ENCODE measurements at regions not wholly inside any gene's neighbourhood (a gene's known extent, or its start where the extent isn't known, plus 50 kb on each side); places are given as distances from the start of the nearest gene placed in this dataset.

DNA sequence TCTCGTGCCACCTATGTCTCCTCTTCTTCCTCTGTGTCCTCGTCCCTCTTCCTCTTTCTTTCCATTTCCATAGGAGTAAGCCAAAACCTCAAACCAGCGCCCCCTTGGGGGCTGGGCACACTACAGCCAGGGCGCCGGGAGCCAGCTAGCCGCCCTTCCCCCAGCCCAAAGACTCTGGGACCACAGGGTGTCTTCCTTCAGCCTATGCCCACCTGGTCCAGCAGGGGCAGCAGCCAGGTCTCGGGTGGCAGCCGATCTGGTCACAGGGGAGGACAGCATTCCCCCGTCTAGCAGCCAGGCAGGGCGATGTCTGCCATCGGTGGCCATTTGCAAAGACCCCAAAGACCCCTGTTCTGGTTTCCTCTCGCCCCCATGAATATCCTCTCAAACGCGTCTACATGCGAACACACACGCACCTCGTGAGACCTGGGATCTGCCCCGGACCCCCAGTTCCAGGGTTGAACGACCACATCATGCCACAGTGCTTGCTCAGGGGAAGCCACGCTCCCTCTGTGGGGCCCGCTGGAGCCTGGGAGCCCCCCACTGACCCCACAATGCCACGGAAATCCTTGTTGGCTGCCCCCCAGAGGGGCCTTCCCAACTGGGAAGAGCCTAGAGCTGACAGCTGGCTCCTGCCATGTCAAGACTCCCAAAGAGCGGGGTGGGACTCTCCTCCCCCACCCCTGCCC is 546.0 kb upstream of the CCDC179 start:
- 95% methylated on average over 23 of the region's 23 CpGs for whole genome bisulfite sequencing
- peaks cover 10 to 32% of the 10 kb centered on the region in 2 donors for H3K9me3 ChIP-seq (ENCODE audit: control insufficient read depth in 2 of 2, insufficient read depth in 1 of 2, low read length in 1 of 2)
- H3K4me3 ChIP-seq (ENCODE audit: low read length in 2 of 2) = no peak overlapping the region
- DNase-seq (ENCODE audit: low read depth in 6 of 9, low spot score in 9 of 9) = no peak
- no peak overlapping the region for H3K27ac ChIP-seq (ENCODE audit: low read depth in 1 of 2, low read length in 1 of 2)
- H3K36me3 ChIP-seq (ENCODE audit: control insufficient read depth in 2 of 2, insufficient read depth in 2 of 2, low read length in 1 of 2) = no peaks in the 10 kb centered on the region
- H3K4me1 ChIP-seq (ENCODE audit: control insufficient read depth in 2 of 2, insufficient read depth in 2 of 2, low read length in 2 of 2) = no peaks in the 10 kb centered on the region
- H3K27me3 ChIP-seq (ENCODE audit: control insufficient read depth in 2 of 2, insufficient read depth in 1 of 2, low read length in 1 of 2) = no peaks in the 10 kb centered on the region

DNA sequence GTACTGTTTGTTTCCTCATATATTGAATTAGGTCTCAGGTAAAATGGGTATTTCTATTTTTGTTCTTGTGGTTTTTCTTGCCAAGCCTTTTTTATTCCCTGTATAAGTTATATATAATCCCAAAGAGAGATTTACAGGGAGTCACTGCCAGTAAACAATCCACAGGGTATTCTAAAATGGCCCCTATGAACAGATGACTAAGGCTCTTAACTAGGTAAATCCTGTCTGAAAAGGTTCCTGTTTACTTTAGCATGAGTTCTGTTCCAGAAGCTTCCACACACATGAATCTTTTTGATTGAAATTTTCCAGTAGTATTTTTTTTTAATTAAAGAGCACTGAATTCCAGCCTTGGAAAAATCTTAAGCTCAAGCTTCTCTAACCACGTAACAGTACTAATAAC is 552.8 kb upstream of the CCDC179 start:
- Histone ChIP-seq H3K27ac (ENCODE audit: low read depth in 1 of 2, low read length in 1 of 2) (no peak overlapping the region), H3K36me3 (ENCODE audit: control insufficient read depth in 2 of 2, insufficient read depth in 2 of 2, low read length in 1 of 2) (no peaks in the 10 kb centered on the region), H3K4me3 (ENCODE audit: low read length in 2 of 2) (no peak overlapping the region), H3K9me3 (ENCODE audit: control insufficient read depth in 2 of 2, insufficient read depth in 1 of 2, low read length in 1 of 2) (no peaks in the 10 kb centered on the region), H3K27me3 (ENCODE audit: control insufficient read depth in 2 of 2, insufficient read depth in 1 of 2, low read length in 1 of 2) (no peaks in the 10 kb centered on the region), H3K4me1 (ENCODE audit: control insufficient read depth in 2 of 2, insufficient read depth in 2 of 2, low read length in 2 of 2) (no peaks in the 10 kb centered on the region)
- no peak for DNase-seq (ENCODE audit: low read depth in 6 of 9, low spot score in 9 of 9)
- WGBS = 91% methylated on average over 1 of the region's 1 CpG

DNA sequence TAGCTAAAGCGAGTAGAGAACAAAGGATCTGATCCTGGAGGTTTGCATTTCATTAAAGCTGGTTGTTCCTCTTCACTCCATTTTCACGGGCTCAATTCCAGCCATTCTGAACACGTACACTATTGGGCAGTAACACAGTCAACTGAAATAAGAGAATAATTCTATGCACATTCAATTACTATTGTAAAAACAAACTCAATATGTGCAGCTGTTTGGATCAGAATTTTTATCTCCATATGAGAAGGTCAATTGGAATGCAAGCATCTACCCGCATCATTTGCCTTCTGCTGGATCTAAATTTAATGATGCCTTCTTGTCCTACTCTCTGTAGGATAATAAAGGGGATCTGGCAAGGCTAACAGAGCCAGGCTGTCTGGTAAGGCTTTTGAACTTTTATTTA is 562.8 kb upstream of the CCDC179 start:
- Histone ChIP-seq H3K9me3 (ENCODE audit: control insufficient read depth in 2 of 2, insufficient read depth in 1 of 2, low read length in 1 of 2) (no peaks in the 10 kb centered on the region), H3K4me3 (ENCODE audit: low read length in 2 of 2) (no peak overlapping the region), H3K36me3 (ENCODE audit: control insufficient read depth in 2 of 2, insufficient read depth in 2 of 2, low read length in 1 of 2) (no peaks in the 10 kb centered on the region), H3K4me1 (ENCODE audit: control insufficient read depth in 2 of 2, insufficient read depth in 2 of 2, low read length in 2 of 2) (no peaks in the 10 kb centered on the region), H3K27ac (ENCODE audit: low read depth in 1 of 2, low read length in 1 of 2) (no peak overlapping the region), H3K27me3 (ENCODE audit: control insufficient read depth in 2 of 2, insufficient read depth in 1 of 2, low read length in 1 of 2) (no peaks in the 10 kb centered on the region)
- WGBS = 94% methylated on average over 4 of the region's 4 CpGs
- no peak for DNase-seq (ENCODE audit: low read depth in 6 of 9, low spot score in 9 of 9)

DNA sequence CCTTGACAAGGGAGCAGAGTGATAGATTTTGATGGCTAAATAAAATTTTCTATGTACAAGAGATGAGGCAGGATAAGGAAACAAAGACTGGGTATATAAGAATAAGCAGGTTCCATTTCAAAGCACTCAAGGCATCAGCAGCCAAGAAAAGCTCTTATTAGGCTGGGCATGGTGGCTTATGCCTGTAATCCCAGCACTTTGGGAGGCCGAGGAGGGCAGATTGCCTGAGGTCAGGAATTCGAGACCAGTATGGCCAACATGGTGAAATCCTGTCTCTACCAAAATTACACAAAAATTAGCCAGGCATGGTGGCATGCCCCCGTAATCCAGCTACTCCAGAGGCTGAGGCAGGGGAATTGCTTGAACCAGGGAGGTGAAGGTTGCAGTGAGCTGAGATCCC is 563.4 kb upstream of the CCDC179 start:
- no peaks in the 10 kb centered on the region for H3K36me3 ChIP-seq (ENCODE audit: control insufficient read depth in 2 of 2, insufficient read depth in 2 of 2, low read length in 1 of 2)
- H3K9me3 ChIP-seq (ENCODE audit: control insufficient read depth in 2 of 2, insufficient read depth in 1 of 2, low read length in 1 of 2) = no peaks in the 10 kb centered on the region
- H3K4me1 ChIP-seq (ENCODE audit: control insufficient read depth in 2 of 2, insufficient read depth in 2 of 2, low read length in 2 of 2) = no peaks in the 10 kb centered on the region
- H3K4me3 ChIP-seq (ENCODE audit: low read length in 2 of 2) = no peak overlapping the region
- no peak overlapping the region for H3K27ac ChIP-seq (ENCODE audit: low read depth in 1 of 2, low read length in 1 of 2)
- H3K27me3 ChIP-seq (ENCODE audit: control insufficient read depth in 2 of 2, insufficient read depth in 1 of 2, low read length in 1 of 2) = no peaks in the 10 kb centered on the region
- 92% methylated on average over 3 of the region's 3 CpGs for WGBS
- DNase-seq (ENCODE audit: low read depth in 6 of 9, low spot score in 9 of 9) = no peak

DNA sequence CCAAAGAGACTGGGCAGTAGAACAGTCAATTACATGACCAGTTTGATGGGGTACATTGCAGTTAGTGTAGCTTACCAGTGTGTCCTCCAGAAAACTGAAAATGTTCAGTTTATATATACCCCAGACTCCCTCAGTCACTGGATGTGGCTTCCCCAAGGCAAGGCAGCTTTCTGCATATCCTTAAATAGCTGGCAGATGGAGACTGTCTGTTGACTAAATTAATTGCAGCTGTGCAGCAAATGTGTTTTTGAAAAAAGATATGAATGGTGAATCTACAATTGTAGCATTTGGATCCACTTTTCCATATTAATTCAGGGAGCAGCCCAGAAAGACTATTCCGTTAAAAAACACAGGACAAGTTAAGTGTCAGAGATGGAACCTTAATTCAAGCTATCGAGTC is 565.1 kb upstream of the CCDC179 start:
- no peaks in the 10 kb centered on the region for H3K27me3 ChIP-seq (ENCODE audit: control insufficient read depth in 2 of 2, insufficient read depth in 1 of 2, low read length in 1 of 2)
- H3K36me3 ChIP-seq (ENCODE audit: control insufficient read depth in 2 of 2, insufficient read depth in 2 of 2, low read length in 1 of 2) = no peaks in the 10 kb centered on the region
- WGBS = 94% methylated on average over 2 of the region's 2 CpGs
- no peak overlapping the region for H3K27ac ChIP-seq (ENCODE audit: low read depth in 1 of 2, low read length in 1 of 2)
- no peaks in the 10 kb centered on the region for H3K9me3 ChIP-seq (ENCODE audit: control insufficient read depth in 2 of 2, insufficient read depth in 1 of 2, low read length in 1 of 2)
- no peak overlapping the region for H3K4me3 ChIP-seq (ENCODE audit: low read length in 2 of 2)
- no peak for DNase-seq (ENCODE audit: low read depth in 6 of 9, low spot score in 9 of 9)
- no peaks in the 10 kb centered on the region for H3K4me1 ChIP-seq (ENCODE audit: control insufficient read depth in 2 of 2, insufficient read depth in 2 of 2, low read length in 2 of 2)

DNA sequence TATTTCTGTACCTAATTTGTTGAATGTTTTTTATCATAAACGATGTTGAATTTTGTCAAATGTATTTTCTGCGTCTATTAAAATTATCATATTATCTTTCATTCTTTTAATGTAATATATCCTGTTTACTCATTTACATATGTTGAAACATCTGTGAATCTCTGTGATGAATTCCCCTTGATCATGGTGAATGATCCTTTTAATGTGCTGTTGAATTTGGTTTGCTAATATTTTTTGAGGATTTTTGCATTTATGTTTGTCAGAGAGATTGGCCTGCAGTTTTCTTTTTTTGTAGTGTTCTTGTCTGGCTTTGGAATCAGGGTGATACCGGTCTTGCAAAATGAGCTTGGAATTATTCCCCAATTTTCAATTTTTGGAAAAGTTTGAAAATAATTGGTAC is 569.3 kb upstream of the CCDC179 start:
- no peaks in the 10 kb centered on the region for H3K4me1 ChIP-seq (ENCODE audit: control insufficient read depth in 2 of 2, insufficient read depth in 2 of 2, low read length in 2 of 2)
- no peak overlapping the region for H3K27ac ChIP-seq (ENCODE audit: low read depth in 1 of 2, low read length in 1 of 2)
- no peak for DNase-seq (ENCODE audit: low read depth in 6 of 9, low spot score in 9 of 9)
- H3K4me3 ChIP-seq (ENCODE audit: low read length in 2 of 2) = no peak overlapping the region
- no peaks in the 10 kb centered on the region for H3K27me3 ChIP-seq (ENCODE audit: control insufficient read depth in 2 of 2, insufficient read depth in 1 of 2, low read length in 1 of 2)
- no peaks in the 10 kb centered on the region for H3K9me3 ChIP-seq (ENCODE audit: control insufficient read depth in 2 of 2, insufficient read depth in 1 of 2, low read length in 1 of 2)
- WGBS = 94% methylated on average over 3 of the region's 3 CpGs
- H3K36me3 ChIP-seq (ENCODE audit: control insufficient read depth in 2 of 2, insufficient read depth in 2 of 2, low read length in 1 of 2) = no peaks in the 10 kb centered on the region

DNA sequence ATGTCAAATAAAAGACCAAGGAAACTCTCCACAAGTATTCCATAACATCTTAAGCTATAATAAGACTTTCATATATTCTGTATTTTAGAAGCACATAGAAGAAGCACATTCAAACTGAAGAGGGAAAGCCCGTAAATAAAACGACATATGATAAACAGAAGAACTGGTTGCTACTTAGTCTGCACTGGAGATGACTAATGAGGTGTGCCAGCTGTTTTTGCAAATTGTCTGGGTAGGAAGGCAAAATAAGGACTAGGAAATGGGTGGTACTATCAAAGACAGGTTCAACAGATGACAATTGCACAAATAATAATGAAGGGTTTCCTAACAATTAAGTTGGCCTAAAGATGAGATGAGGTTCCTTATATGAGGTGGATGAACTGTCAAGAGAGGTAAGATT is 593.2 kb upstream of the CCDC179 start:
- 97% methylated on average over 2 of the region's 2 CpGs for WGBS
- H3K4me3 ChIP-seq (ENCODE audit: low read length in 2 of 2) = no peak overlapping the region
- no peaks in the 10 kb centered on the region for H3K4me1 ChIP-seq (ENCODE audit: control insufficient read depth in 2 of 2, insufficient read depth in 2 of 2, low read length in 2 of 2)

DNA sequence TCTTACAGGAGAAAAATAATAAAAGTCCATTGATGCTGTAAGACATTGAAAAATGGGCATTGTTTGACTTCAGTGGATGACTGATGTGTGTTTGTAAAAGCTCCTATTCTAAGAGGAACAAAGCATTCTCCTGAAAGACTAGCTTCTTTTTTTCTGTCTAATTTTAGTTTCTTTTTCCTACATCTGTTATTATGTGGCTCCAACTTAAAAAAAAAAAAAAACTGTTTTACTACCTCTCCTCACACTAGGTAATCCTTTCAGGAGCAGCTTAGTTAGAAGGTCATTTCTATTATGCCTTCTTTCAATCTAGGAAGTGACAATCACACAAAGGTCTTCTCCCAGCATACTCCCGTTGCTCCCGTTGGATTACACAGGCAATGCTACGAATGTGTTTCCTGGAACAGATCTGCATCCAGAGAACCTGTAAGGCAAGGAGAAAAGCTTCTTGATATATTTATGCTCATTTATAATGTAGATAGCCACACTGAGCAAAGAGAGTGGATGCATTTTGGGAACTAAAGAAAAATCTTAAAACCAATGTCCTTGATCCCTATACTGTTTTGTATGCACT is 595.1 kb upstream of the CCDC179 start:
- Histone ChIP-seq H3K36me3 (ENCODE audit: control insufficient read depth in 2 of 2, insufficient read depth in 2 of 2, low read length in 1 of 2) (no peaks in the 10 kb centered on the region), H3K27me3 (ENCODE audit: control insufficient read depth in 2 of 2, insufficient read depth in 1 of 2, low read length in 1 of 2) (no peaks in the 10 kb centered on the region), H3K4me3 (ENCODE audit: low read length in 2 of 2) (no peak overlapping the region), H3K4me1 (ENCODE audit: control insufficient read depth in 2 of 2, insufficient read depth in 2 of 2, low read length in 2 of 2) (no peaks in the 10 kb centered on the region), H3K27ac (ENCODE audit: low read depth in 1 of 2, low read length in 1 of 2) (no peak overlapping the region), H3K9me3 (ENCODE audit: control insufficient read depth in 2 of 2, insufficient read depth in 1 of 2, low read length in 1 of 2) (peaks cover 0 to 4% of the 10 kb centered on the region in 2 donors)
- no peak for DNase-seq (ENCODE audit: low read depth in 6 of 9, low spot score in 9 of 9)
- 46% methylated on average over 3 of the region's 3 CpGs for WGBS

More for the DNA sequence above, 593.2 kb upstream of the CCDC179 start:
- Histone ChIP-seq H3K36me3 (ENCODE audit: control insufficient read depth in 2 of 2, insufficient read depth in 2 of 2, low read length in 1 of 2) (no peaks in the 10 kb centered on the region), H3K27ac (ENCODE audit: low read depth in 1 of 2, low read length in 1 of 2) (no peak overlapping the region), H3K27me3 (ENCODE audit: control insufficient read depth in 2 of 2, insufficient read depth in 1 of 2, low read length in 1 of 2) (no peaks in the 10 kb centered on the region), H3K9me3 (ENCODE audit: control insufficient read depth in 2 of 2, insufficient read depth in 1 of 2, low read length in 1 of 2) (peaks cover 0 to 4% of the 10 kb centered on the region in 2 donors)
- DNase-seq (ENCODE audit: low read depth in 6 of 9, low spot score in 9 of 9) = no peak

DNA sequence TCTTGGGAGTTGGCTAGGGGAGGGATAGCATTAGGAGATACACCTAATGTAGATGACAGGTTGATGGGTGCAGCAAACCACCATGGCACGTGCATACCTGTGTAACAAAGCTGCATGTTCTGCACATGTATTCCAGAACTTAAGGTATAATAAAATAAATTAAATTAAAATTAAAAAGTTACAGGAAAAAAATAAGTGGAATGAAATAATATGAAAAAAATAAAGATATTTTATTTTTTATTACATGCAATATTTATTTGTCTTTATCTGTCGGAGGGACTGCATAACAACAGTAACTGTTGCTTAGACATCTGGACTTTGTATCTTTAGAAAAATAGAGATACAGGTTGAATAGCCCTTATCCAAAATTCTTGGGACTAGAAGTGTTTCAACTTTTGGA is 597.4 kb upstream of the CCDC179 start:
- H3K27ac ChIP-seq (ENCODE audit: low read depth in 1 of 2, low read length in 1 of 2) = no peak overlapping the region
- H3K4me3 ChIP-seq (ENCODE audit: low read length in 2 of 2) = no peak overlapping the region
- H3K36me3 ChIP-seq (ENCODE audit: control insufficient read depth in 2 of 2, insufficient read depth in 2 of 2, low read length in 1 of 2) = no peaks in the 10 kb centered on the region
- no peaks in the 10 kb centered on the region for H3K4me1 ChIP-seq (ENCODE audit: control insufficient read depth in 2 of 2, insufficient read depth in 2 of 2, low read length in 2 of 2)
- DNase-seq (ENCODE audit: low read depth in 6 of 9, low spot score in 9 of 9) = no peak
- H3K27me3 ChIP-seq (ENCODE audit: control insufficient read depth in 2 of 2, insufficient read depth in 1 of 2, low read length in 1 of 2) = no peaks in the 10 kb centered on the region
- H3K9me3 ChIP-seq (ENCODE audit: control insufficient read depth in 2 of 2, insufficient read depth in 1 of 2, low read length in 1 of 2) = no peaks in the 10 kb centered on the region
- 95% methylated on average over 2 of the region's 2 CpGs for WGBS

Measured in thymus (tissue), 11 donors.